ENCODE measurements at regions not wholly inside any gene's neighbourhood (a gene's known extent, or its start where the extent isn't known, plus 50 kb on each side); places are given as distances from the start of the nearest gene placed in this dataset.

DNA sequence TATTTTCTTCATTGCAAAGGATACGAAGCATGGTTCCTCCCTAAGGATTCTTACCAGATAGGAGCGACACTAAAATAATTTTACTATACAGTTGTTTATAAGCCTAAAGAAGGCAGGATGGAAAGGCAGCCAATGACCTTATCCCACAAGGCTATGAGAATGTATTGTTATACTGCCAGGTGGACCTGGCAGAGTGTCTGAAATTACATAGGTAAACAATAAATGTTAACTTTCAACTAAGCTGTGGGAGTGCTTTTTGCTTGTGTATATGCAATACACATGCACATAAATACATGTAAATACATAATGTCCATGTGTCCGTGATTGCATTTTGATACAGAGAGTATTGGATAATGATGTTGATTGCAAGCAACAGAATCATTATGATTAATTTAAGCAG, 850.6 kb downstream of the CENPC start:
- TF ChIP-seq POLR2A (IDR thresholded peaks at IDR 0.05) = no peak
- TF ChIP-seq, protein P1, sequence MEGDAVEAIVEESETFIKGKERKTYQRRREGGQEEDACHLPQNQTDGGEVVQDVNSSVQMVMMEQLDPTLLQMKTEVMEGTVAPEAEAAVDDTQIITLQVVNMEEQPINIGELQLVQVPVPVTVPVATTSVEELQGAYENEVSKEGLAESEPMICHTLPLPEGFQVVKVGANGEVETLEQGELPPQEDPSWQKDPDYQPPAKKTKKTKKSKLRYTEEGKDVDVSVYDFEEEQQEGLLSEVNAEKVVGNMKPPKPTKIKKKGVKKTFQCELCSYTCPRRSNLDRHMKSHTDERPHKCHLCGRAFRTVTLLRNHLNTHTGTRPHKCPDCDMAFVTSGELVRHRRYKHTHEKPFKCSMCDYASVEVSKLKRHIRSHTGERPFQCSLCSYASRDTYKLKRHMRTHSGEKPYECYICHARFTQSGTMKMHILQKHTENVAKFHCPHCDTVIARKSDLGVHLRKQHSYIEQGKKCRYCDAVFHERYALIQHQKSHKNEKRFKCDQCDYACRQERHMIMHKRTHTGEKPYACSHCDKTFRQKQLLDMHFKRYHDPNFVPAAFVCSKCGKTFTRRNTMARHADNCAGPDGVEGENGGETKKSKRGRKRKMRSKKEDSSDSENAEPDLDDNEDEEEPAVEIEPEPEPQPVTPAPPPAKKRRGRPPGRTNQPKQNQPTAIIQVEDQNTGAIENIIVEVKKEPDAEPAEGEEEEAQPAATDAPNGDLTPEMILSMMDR (IDR thresholded peaks at IDR 0.05) = no peak
